NOMO-1 treated with dmso at 0.1 percent for 144 hours (cell line): ENCODE measurements at regions not wholly inside any gene's neighbourhood (a gene's known extent, or its start where the extent isn't known, plus 50 kb on each side); places are given as distances from the start of the nearest gene placed in this dataset.

Source experiments
- DNase-seq: peaks from one replicate; lab custom pipeline; 2025; ENCODE audit not compliant: unreplicated experiment; lab: John Stamatoyannopoulos, UW

GRCh38 chr14:104318558-104319490 is 180.4 kb downstream of the KIF26A start:
- DNase-seq = no peak

GRCh38 chr14:104319491-104320241 is 181.3 kb downstream of the KIF26A start:
- no peak for DNase-seq

- DNase-seq = no peak
Measured at GRCh38 chr14:104320611-104321086, 182.3 kb downstream of the KIF26A start.

GRCh38 chr14:104321088-104321801 is 182.9 kb downstream of the KIF26A start:
- DNase-seq = no peak

- no peak for DNase-seq
Measured at GRCh38 chr14:104321802-104322130, 183.4 kb downstream of the KIF26A start.

- no peak for DNase-seq
Measured at GRCh38 chr14:104322531-104323366, 184.4 kb downstream of the KIF26A start.

- no peak for DNase-seq
Measured at GRCh38 chr14:104323551-104324175, 185.3 kb downstream of the KIF26A start.

- no peak for DNase-seq
Measured at GRCh38 chr14:104326848-104327247, 188.5 kb downstream of the KIF26A start.

GRCh38 chr14:104328607-104329006 is 190.2 kb downstream of the KIF26A start:
- DNase-seq = no peak

GRCh38 chr14:104329793-104330192 is 191.4 kb downstream of the KIF26A start:
- DNase-seq = no peak

GRCh38 chr14:104331871-104332605 is 193.7 kb downstream of the KIF26A start:
- no peak for DNase-seq

- no peak for DNase-seq
Measured at GRCh38 chr14:104332634-104333270, 194.4 kb downstream of the KIF26A start.

GRCh38 chr14:104333646-104334423 is 195.4 kb downstream of the KIF26A start:
- no peak for DNase-seq

- DNase-seq = no peak
Measured at GRCh38 chr14:104334424-104335161, 196.2 kb downstream of the KIF26A start.

- DNase-seq = no peak
Measured at GRCh38 chr14:104335176-104335575, 196.8 kb downstream of the KIF26A start.

GRCh38 chr14:104335611-104336010 is 197.2 kb downstream of the KIF26A start:
- DNase-seq = no peak

- DNase-seq = no peak
Measured at GRCh38 chr14:104337351-104337750, 199.0 kb downstream of the KIF26A start.
